Loucy (cell line): ENCODE measurements at regions not wholly inside any gene's neighbourhood (a gene's known extent, or its start where the extent isn't known, plus 50 kb on each side); places are given as distances from the start of the nearest gene placed in this dataset.

Experiments used
- H2AFZ ChIP-seq: fragments of 200-600 bp; sonication (generic); 2 replicates; pipeline ENCODE4 v1.6.0; 2016; ENCODE audit warnings: antibody characterized with exemption, mild to moderate bottlenecking, low read length, moderate library complexity
- H3F3A ChIP-seq: fragments of 200-600 bp; 2 replicates; pipeline ENCODE4 v1.6.0; 2016; ENCODE audit warnings: antibody characterized with exemption, low read depth, mild to moderate bottlenecking
- H3K27me3 ChIP-seq: fragments of 200-600 bp; sonication (generic); 2 replicates; pipeline ENCODE4 v1.6.1; 2014; ENCODE audit warnings: low read length, mild to moderate bottlenecking; ENCODE audit not compliant: insufficient read depth, poor library complexity, severe bottlenecking
- H3K36me3 ChIP-seq: fragments of 200-600 bp; sonication (generic); 2 replicates; pipeline ENCODE4 v1.6.1; 2016; ENCODE audit warnings: low read length; ENCODE audit not compliant: insufficient read depth
- H3K4me1 ChIP-seq: fragments of 200-600 bp; sonication (generic); 2 replicates; pipeline ENCODE4 v1.5.1; 2014; ENCODE audit warnings: low read length, mild to moderate bottlenecking; ENCODE audit not compliant: insufficient read depth, poor library complexity, severe bottlenecking
- H3K4me2 ChIP-seq: fragments of 200-600 bp; sonication (generic); 2 replicates; pipeline ENCODE4 v1.6.0; 2014; ENCODE audit warnings: antibody characterized with exemption, low read length, low read depth, mild to moderate bottlenecking; ENCODE audit not compliant: poor library complexity, severe bottlenecking
- H3K4me3 ChIP-seq: fragments of 200-600 bp; sonication (generic); 2 replicates; pipeline ENCODE4 v1.5.1; 2014; ENCODE audit warnings: low read length, mild to moderate bottlenecking, mixed read lengths; ENCODE audit not compliant: poor library complexity, severe bottlenecking
- H3K79me2 ChIP-seq: fragments of 200-600 bp; sonication (generic); 2 replicates; pipeline ENCODE4 v1.6.1; 2014; ENCODE audit warnings: low read length; ENCODE audit not compliant: insufficient read depth
- H3K9ac ChIP-seq: fragments of 200-600 bp; sonication (generic); 2 replicates; pipeline ENCODE4 v1.6.0; 2014; ENCODE audit warnings: mild to moderate bottlenecking, low read depth, low read length, moderate library complexity; ENCODE audit not compliant: poor library complexity, severe bottlenecking
- H3K9me2 ChIP-seq: fragments of 200-600 bp; sonication (generic); replicated peaks from 2 replicates; pipeline ENCODE4 v1.6.1; 2016; ENCODE audit warnings: low read depth, low read length, mixed read lengths
- H3K9me3 ChIP-seq: fragments of 200-600 bp; sonication (generic); 2 replicates; pipeline ENCODE4 v1.6.1; 2014; ENCODE audit warnings: mild to moderate bottlenecking, antibody characterized with exemption, low read length, low read depth; ENCODE audit not compliant: insufficient read depth
- H4K20me1 ChIP-seq: fragments of 200-600 bp; sonication (generic); 2 replicates; pipeline ENCODE4 v1.6.0; 2014; ENCODE audit warnings: antibody characterized with exemption, low read length, mild to moderate bottlenecking; ENCODE audit not compliant: insufficient read depth, poor library complexity, severe bottlenecking
- EZH2phosphoT487 ChIP-seq: fragments of 200-600 bp; IDR thresholded peaks from 2 replicates; pipeline ENCODE4 v1.6.1; 2018; ENCODE audit warnings: antibody characterized with exemption, mild to moderate bottlenecking, moderate library complexity, borderline replicate concordance
- TF ChIP-seq, protein P1 (sequence below): fragments of 200-600 bp; sonication (generic); conservative IDR thresholded peaks from 2 replicates; pipeline ENCODE4 v1.5.1; 2014; ENCODE audit warnings: mild to moderate bottlenecking, antibody characterized with exemption, low read length

DNA sequence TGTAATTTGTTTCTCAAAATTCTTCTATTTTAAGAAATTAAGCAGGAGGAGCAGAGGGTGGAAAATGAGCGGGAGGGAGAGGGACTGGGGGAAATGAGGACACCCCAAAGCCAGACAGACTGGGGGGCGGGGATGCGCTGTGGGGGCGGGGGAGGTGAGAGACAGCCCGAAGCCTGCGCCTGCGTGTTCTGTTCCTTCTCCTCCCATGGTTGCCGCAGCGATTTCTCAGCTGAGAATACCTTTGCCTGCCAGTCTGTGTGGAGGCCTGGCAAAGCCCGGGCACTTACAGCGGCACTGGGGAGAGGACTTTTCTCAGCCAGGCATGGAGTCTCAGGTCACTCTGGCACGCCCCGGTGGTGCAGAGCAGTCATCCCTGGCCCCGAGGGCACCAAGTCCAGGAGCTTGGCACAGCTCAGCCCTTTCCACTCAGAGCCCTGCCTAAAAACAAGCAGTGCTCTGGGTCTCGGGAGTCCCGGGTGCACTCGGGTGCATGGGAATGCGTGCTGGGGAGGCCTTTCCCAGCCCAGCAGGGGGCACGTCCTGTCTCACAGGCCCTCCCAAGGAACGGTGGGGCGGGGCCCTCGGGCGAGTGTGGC, 289.3 kb upstream of the HS6ST1 start:
- H3K36me3 ChIP-seq = no peaks in the 10 kb centered on the region
- no peak for TF ChIP-seq EZH2phosphoT487
- TF ChIP-seq, protein P1, sequence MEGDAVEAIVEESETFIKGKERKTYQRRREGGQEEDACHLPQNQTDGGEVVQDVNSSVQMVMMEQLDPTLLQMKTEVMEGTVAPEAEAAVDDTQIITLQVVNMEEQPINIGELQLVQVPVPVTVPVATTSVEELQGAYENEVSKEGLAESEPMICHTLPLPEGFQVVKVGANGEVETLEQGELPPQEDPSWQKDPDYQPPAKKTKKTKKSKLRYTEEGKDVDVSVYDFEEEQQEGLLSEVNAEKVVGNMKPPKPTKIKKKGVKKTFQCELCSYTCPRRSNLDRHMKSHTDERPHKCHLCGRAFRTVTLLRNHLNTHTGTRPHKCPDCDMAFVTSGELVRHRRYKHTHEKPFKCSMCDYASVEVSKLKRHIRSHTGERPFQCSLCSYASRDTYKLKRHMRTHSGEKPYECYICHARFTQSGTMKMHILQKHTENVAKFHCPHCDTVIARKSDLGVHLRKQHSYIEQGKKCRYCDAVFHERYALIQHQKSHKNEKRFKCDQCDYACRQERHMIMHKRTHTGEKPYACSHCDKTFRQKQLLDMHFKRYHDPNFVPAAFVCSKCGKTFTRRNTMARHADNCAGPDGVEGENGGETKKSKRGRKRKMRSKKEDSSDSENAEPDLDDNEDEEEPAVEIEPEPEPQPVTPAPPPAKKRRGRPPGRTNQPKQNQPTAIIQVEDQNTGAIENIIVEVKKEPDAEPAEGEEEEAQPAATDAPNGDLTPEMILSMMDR = no peak
- H3F3A ChIP-seq = no peaks in the 10 kb centered on the region
- no peaks in the 10 kb centered on the region for H3K9me2 ChIP-seq
- no peak overlapping the region for H3K4me3 ChIP-seq
- H3K27me3 ChIP-seq = no peaks in the 10 kb centered on the region
- no peak overlapping the region for H3K9ac ChIP-seq
- H4K20me1 ChIP-seq = no peaks in the 10 kb centered on the region
- peaks cover 13% of the 10 kb centered on the region for H3K4me1 ChIP-seq
- no peaks in the 10 kb centered on the region for H3K79me2 ChIP-seq
- H3K4me2 ChIP-seq = no peak overlapping the region
- no peak overlapping the region for H2AFZ ChIP-seq
- H3K9me3 ChIP-seq = no peaks in the 10 kb centered on the region

DNA sequence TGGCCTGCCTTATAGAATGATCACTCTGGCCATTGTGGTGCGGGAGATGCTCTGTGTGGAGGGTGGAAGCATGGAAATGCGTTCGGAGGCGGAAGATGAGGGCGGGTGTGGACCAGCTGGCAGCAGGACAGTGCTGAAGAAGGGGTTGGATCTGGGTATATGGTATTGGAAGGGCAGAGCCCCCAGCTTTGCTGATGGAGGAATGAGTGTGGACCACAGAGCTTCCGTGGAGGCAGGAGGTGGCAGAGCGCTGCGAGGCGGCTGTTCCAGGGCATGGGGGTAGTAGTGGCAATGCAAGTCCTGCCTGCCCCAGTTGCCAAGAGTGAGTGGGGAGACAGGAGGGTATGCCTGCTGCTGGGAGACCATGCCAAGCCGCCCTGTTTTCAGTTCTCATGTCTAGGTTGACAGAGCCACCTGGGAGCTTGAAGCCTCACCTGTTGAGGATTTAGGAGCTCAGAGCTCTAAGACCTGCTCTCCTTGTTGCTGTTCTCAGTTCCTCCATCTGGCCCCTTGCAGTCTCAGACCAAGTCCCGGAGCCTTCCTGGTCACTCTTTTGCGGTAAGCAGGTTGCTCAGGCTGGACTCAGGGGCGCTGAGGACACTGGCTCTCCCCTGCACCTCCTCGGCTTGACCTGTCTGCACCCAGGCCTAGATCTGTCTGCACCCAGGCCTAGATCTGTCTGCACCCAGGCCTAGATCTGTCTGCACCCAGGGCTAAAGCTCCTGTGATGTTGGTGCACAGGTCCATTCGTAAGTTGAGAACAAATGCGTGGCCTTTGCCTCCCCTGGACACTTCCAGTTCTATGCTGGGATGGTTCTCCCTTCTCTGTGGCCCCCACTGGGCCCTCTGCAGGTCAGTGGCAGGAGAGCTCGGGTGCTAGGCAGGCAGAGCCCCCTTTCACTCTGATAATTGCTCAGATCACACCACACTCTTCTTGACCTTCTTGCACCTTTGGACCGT, 290.5 kb upstream of the HS6ST1 start:
- Histone ChIP-seq H3K4me1 (peaks cover 7% of the 10 kb centered on the region), H2AFZ (no peak overlapping the region), H3F3A (no peaks in the 10 kb centered on the region), H3K36me3 (no peaks in the 10 kb centered on the region), H4K20me1 (no peaks in the 10 kb centered on the region), H3K9me2 (no peaks in the 10 kb centered on the region), H3K27me3 (no peaks in the 10 kb centered on the region), H3K9ac (no peak overlapping the region), H3K9me3 (no peaks in the 10 kb centered on the region), H3K79me2 (no peaks in the 10 kb centered on the region), H3K4me2 (no peak overlapping the region), H3K4me3 (no peak overlapping the region)
- TF ChIP-seq EZH2phosphoT487 = no peak
- TF ChIP-seq, protein P1 = no peak

DNA sequence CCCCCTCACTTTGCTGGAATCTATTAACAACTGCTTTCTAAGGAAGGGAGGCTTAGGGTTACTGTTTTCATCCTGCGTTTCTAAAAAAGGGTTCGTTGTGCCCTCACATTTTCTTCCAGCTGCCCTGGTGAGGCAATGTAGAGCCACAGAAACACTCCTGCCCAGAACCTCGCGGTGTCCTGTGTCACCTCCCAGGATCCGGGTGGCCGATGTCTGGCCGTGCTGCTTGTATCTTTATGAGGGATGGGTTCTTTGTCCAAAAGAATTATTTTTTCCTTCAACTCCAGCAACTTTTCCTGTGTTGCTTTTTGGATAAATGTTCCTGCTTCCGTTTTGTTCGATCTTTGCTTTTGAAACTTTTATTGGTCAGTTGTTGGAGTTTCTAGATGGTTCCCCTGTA, 291.8 kb upstream of the HS6ST1 start:
- no peaks in the 10 kb centered on the region for H3K79me2 ChIP-seq
- no peak overlapping the region for H3K4me3 ChIP-seq
- H3K9me3 ChIP-seq = no peaks in the 10 kb centered on the region
- no peaks in the 10 kb centered on the region for H3K27me3 ChIP-seq
- no peak overlapping the region for H3K4me2 ChIP-seq
- no peak for TF ChIP-seq EZH2phosphoT487
- TF ChIP-seq, protein P1 = no peak
- H3K36me3 ChIP-seq = no peaks in the 10 kb centered on the region
- H4K20me1 ChIP-seq = no peaks in the 10 kb centered on the region
- H3K4me1 ChIP-seq = peaks cover 7% of the 10 kb centered on the region
- no peak overlapping the region for H3K9ac ChIP-seq
- H2AFZ ChIP-seq = no peak overlapping the region
- H3K9me2 ChIP-seq = no peaks in the 10 kb centered on the region
- no peaks in the 10 kb centered on the region for H3F3A ChIP-seq
